Adrenal gland (tissue), 9 donors: ENCODE measurements at regions not wholly inside any gene's neighbourhood (a gene's known extent, or its start where the extent isn't known, plus 50 kb on each side); places are given as distances from the start of the nearest gene placed in this dataset.

Source experiments
- DNase-seq, 7 donors: peaks; one replicate each; pipeline ENCODE4 v3.0.0-alpha.2; 2019 to 2020
- H3K27ac ChIP-seq, 5 donors: fragments of 200-600 bp; sonication (generic) in 4 of 5; 1 replicate in 3 of 5; 2 replicates in 2 of 5; pipeline versions ENCODE4 v1.5.1 to v1.8.0; 2016 to 2020; ENCODE audit warnings: mild to moderate bottlenecking in 1 of 5
- H3K27me3 ChIP-seq: fragments of 200-600 bp; 2 replicates; pipeline ENCODE4 v1.8.0; 2021
- H3K36me3 ChIP-seq, 2 donors: fragments of 200-600 bp; replicated peaks in 1 of 2; 1 replicate in 1 of 2; 2 replicates in 1 of 2; pipeline versions ENCODE4 v1.5.1 to v1.8.0; 2018 to 2022
- H3K4me1 ChIP-seq, 2 donors: fragments of 200-600 bp; replicated peaks in 1 of 2; 1 replicate in 1 of 2; 2 replicates in 1 of 2; pipeline versions ENCODE4 v1.5.1 to v1.8.0; 2018 to 2021
- H3K4me3 ChIP-seq, 4 donors: fragments of 200-600 bp; sonication (generic) in 3 of 4; one replicate each; pipeline ENCODE4 v1.5.1; 2016 to 2018
- H3K9me3 ChIP-seq, 3 donors: fragments of 200-600 bp; sonication (generic) in 1 of 3; replicated peaks in 1 of 3; 1 replicate in 2 of 3; 2 replicates in 1 of 3; pipeline versions ENCODE4 v1.5.1 to v1.8.0; 2016 to 2021
- CTCF ChIP-seq, 6 experiments: fragments of 450-650 bp in 4 of 6; fragments of 200-600 bp in 2 of 6; sonication (generic) in 1 of 6; IDR thresholded peaks; 1 replicate in 5 of 6; 2 replicates in 1 of 6; pipeline versions ENCODE4 v1.5.1 to v1.8.0; 2016 to 2021; ENCODE audit warnings: antibody characterized with exemption in 6 of 6, mild to moderate bottlenecking in 2 of 6, moderate library complexity in 1 of 6
- POLR2A ChIP-seq, 2 donors: fragments of 450-650 bp; IDR thresholded peaks; one replicate each; pipeline ENCODE4 v1.6.1; 2017; ENCODE audit warnings: antibody characterized with exemption in 2 of 2, mild to moderate bottlenecking in 2 of 2, moderate library complexity in 1 of 2
- WGBS, 4 donors: extraction: QIAGEN DNeasy Blood & Tissue Kit in 2 of 4; methylation state at CpG; one replicate each; pipeline versions ENCODE4 v1.1.5 to v1.1.7; 2013 to 2017; 5-methylcytosine and 5-hydroxymethylcytosine counted together
- intact Hi-C, 2 donors: fragments of 100-400 bp; cut with DNase I; formaldehyde crosslinking; loops; one replicate each; pipeline versions ENCODE4 v1.14.1 to v1.15.0; 2022 to 2023
- donor health status: healthy with polysubstance abuse.
- donor health status: Bipolar disorder and iron deficiency.
- donor health status: DM: yes; HTN: yes; CAD: no.
- donor health status: DM: no; HTN: no; CAD: no.
- donor health status: DM: no; HTN: no; CAD: no.

- Histone ChIP-seq H3K9me3 (no peaks in the 10 kb centered on the region), H3K27ac (no peak overlapping the region), H3K36me3 (no peaks in the 10 kb centered on the region), H3K4me3 (no peak overlapping the region), H3K4me1 (peaks cover 0 to 5% of the 10 kb centered on the region in 2 donors), H3K27me3 (no peaks in the 10 kb centered on the region)
- DNase-seq = no peak
- intact Hi-C loops = no loop called here
- 94 to 99% (median 97%) methylated on average over 7 of the region's 7 CpGs for WGBS, 4 donors
- TF ChIP-seq POLR2A (IDR thresholded peaks at IDR 0.05) = no peak
- TF ChIP-seq CTCF (IDR thresholded peaks at IDR 0.05) = no peak
Measured at GRCh38 chr6:6816716-6817115, 228.2 kb downstream of the LY86 start.

GRCh38 chr6:6818078-6818639 lies 229.6 kb downstream of the LY86 start:
- intact Hi-C loops = no loop called here
- DNase-seq = no peak
- Histone ChIP-seq H3K4me3 (no peak overlapping the region), H3K36me3 (no peaks in the 10 kb centered on the region), H3K27ac (no peak overlapping the region), H3K27me3 (no peaks in the 10 kb centered on the region), H3K4me1 (no peaks in the 10 kb centered on the region), H3K9me3 (no peaks in the 10 kb centered on the region)
- TF ChIP-seq CTCF (IDR thresholded peaks at IDR 0.05) (no peak), POLR2A (IDR thresholded peaks at IDR 0.05) (no peak)
- 82 to 87% (median 84%) methylated on average over 10 of the region's 10 CpGs for WGBS, 4 donors

- no peaks in the 10 kb centered on the region for H3K27me3 ChIP-seq
- H3K4me1 ChIP-seq = peaks cover 0 to 4% of the 10 kb centered on the region in 2 donors
- no peak overlapping the region for H3K27ac ChIP-seq
- H3K36me3 ChIP-seq = no peaks in the 10 kb centered on the region
- intact Hi-C loops = no loop called here
- no peaks in the 10 kb centered on the region for H3K9me3 ChIP-seq
- TF ChIP-seq CTCF (IDR thresholded peaks at IDR 0.05) (no peak), POLR2A (IDR thresholded peaks at IDR 0.05) (no peak)
- DNase-seq = no peak
- 75 to 93% (median 80%) methylated on average over 6 to 10 of the region's 10 CpGs for WGBS, 4 donors
- no peak overlapping the region for H3K4me3 ChIP-seq
Measured at GRCh38 chr6:6820641-6821238, 232.2 kb downstream of the LY86 start.

GRCh38 chr6:6821639-6822261 lies 233.2 kb downstream of the LY86 start:
- intact Hi-C loops = no loop called here
- peaks cover 4 to 14% of the 10 kb centered on the region in 2 donors for H3K4me1 ChIP-seq
- no peak for DNase-seq
- H3K4me3 ChIP-seq = no peak overlapping the region
- H3K9me3 ChIP-seq = no peaks in the 10 kb centered on the region
- H3K27me3 ChIP-seq = no peaks in the 10 kb centered on the region
- TF ChIP-seq POLR2A (IDR thresholded peaks at IDR 0.05) (no peak), CTCF (IDR thresholded peaks at IDR 0.05) (no peak)
- H3K36me3 ChIP-seq = no peaks in the 10 kb centered on the region
- 68 to 82% (median 76%) methylated on average over 3 of the region's 3 CpGs for WGBS, 4 donors
- no peak overlapping the region for H3K27ac ChIP-seq
